HCT116 (cell line): ENCODE measurements at regions not wholly inside any gene's neighbourhood (a gene's known extent, or its start where the extent isn't known, plus 50 kb on each side); places are given as distances from the start of the nearest gene placed in this dataset.

Source experiments
- ATAC-seq: fragments of 200-7000 bp; cut with Tn5 transposase; 2 replicates; pipeline ENCODE4 v1.9.1; 2020; ENCODE audit warnings: mild to moderate bottlenecking, moderate library complexity
- BruUV-seq: library from RNA; stranded (reverse); fragments of 400-500 nt; replicated peaks from 2 replicates; lab custom pipeline; 2021; lab: Mats Ljungman, UMichigan
- CTCF ChIA-PET: fragments of 300-600 bp; sonication (Branson Sonifier 250); formaldehyde crosslinking; loops from one replicate; lab custom pipeline; 2021; ENCODE audit warnings: antibody characterized with exemption; lab: Charles Lee
- POLR2A ChIA-PET: fragments of 300-600, 350-600 bp; sonication (Branson Sonifier 250); formaldehyde crosslinking; loops from one replicate; lab custom pipeline; 2021; ENCODE audit warnings: antibody characterized with exemption; lab: Charles Lee
- RAD21 ChIA-PET, 2 experiments: fragments of 300-600 bp; sonication (Branson Sonifier 250); formaldehyde crosslinking; loops; one replicate each; lab custom pipeline; 2023; ENCODE audit warnings: low total read pairs in 2 of 2; ENCODE audit not compliant: uncharacterized antibody in 2 of 2, unreplicated experiment in 2 of 2, low non-redundant PET in 1 of 2; lab: Charles Lee
- DNase-seq: peaks from one replicate; pipeline ENCODE4 v3.0.0-alpha.2; 2010; ENCODE audit warnings: low read depth, low spot score
- H2AFZ ChIP-seq: fragments of 200-600 bp; shearing (Covaris generic), sonication (generic); 2 replicates; pipeline ENCODE4 v1.6.1; 2017; ENCODE audit warnings: low read depth, mixed run types, mixed read lengths, antibody characterized with exemption, low read length; ENCODE audit not compliant: poor library complexity, severe bottlenecking
- H3K27ac ChIP-seq: 2 replicates; pipeline ENCODE4 v1.5.1; 2012; ENCODE audit warnings: low read depth, low read length
- H3K27me3 ChIP-seq: fragments of 200-600 bp; sonication (generic); 2 replicates; pipeline ENCODE4 v1.6.1; 2016; ENCODE audit warnings: mixed run types, low read length, mixed read lengths; ENCODE audit not compliant: insufficient read depth
- H3K36me3 ChIP-seq, 2 experiments: fragments of 200-500 bp in 1 of 2; fragments of 200-600 bp in 1 of 2; sonication (Bioruptor generic) in 1 of 2; sonication (generic) in 1 of 2; 2 replicates each; pipeline versions ENCODE4 v1.5.1 to v1.6.1; 2014 to 2016; ENCODE audit warnings: low read length in 2 of 2, inconsistent platforms in 1 of 2, mixed read lengths in 1 of 2, mixed run types in 1 of 2; ENCODE audit not compliant: insufficient read depth in 2 of 2, control insufficient read depth in 1 of 2
- H3K4me1 ChIP-seq, 2 experiments: fragments of 200-600 bp in 1 of 2; sonication (generic) in 1 of 2; 2 replicates each; pipeline versions ENCODE4 v1.5.1 to v1.6.1; 2012 to 2017; ENCODE audit warnings: low read length in 2 of 2, inconsistent platforms in 1 of 2, mild to moderate bottlenecking in 1 of 2, mixed read lengths in 1 of 2, mixed run types in 1 of 2, moderate library complexity in 1 of 2; ENCODE audit not compliant: insufficient read depth in 2 of 2, control insufficient read depth in 1 of 2
- H3K4me2 ChIP-seq: fragments of 200-600 bp; sonication (generic); 2 replicates; pipeline ENCODE4 v1.6.1; 2017; ENCODE audit warnings: mixed run types, low read length, mixed read lengths
- H3K4me3 ChIP-seq, 2 experiments: fragments of 200-600 bp in 1 of 2; sonication (generic) in 1 of 2; replicated peaks in 1 of 2; 2 replicates each; pipeline ENCODE4 v1.5.1; 2011 to 2016; ENCODE audit warnings: low read length in 2 of 2, control low read depth in 1 of 2, low read depth in 1 of 2, mild to moderate bottlenecking in 1 of 2, mixed read lengths in 1 of 2, mixed run types in 1 of 2
- H3K79me2 ChIP-seq: fragments of 200-600 bp; sonication (generic); 2 replicates; pipeline ENCODE4 v1.6.1; 2017; ENCODE audit warnings: mild to moderate bottlenecking, mixed run types, low read length, moderate library complexity, mixed read lengths; ENCODE audit not compliant: insufficient read depth
- H3K9ac ChIP-seq: fragments of 200-600 bp; sonication (generic); 2 replicates; pipeline ENCODE4 v1.6.1; 2016; ENCODE audit warnings: low read length, mixed read lengths
- H3K9me2 ChIP-seq: fragments of 200-600 bp; sonication (generic), shearing (Covaris generic); 2 replicates; pipeline ENCODE4 v1.6.1; 2017; ENCODE audit warnings: mixed run types, mild to moderate bottlenecking, moderate library complexity; ENCODE audit not compliant: insufficient read depth
- H3K9me3 ChIP-seq, 2 experiments: fragments of 200-500 bp in 1 of 2; fragments of 200-600 bp in 1 of 2; sonication (Bioruptor generic) in 1 of 2; sonication (generic) in 1 of 2; 2 replicates each; pipeline ENCODE4 v1.6.1; 2014 to 2017; ENCODE audit warnings: low read length in 2 of 2, mixed read lengths in 2 of 2, inconsistent platforms in 1 of 2, low read depth in 1 of 2, mild to moderate bottlenecking in 1 of 2, mixed run types in 1 of 2, moderate library complexity in 1 of 2; ENCODE audit not compliant: control insufficient read depth in 1 of 2, insufficient read depth in 1 of 2
- H4K20me1 ChIP-seq: fragments of 200-600 bp; sonication (generic), shearing (Covaris generic); 2 replicates; pipeline ENCODE4 v1.6.1; 2017; ENCODE audit warnings: mixed run types, mild to moderate bottlenecking, moderate library complexity; ENCODE audit not compliant: insufficient read depth
- ATF3 ChIP-seq: IDR thresholded peaks from 2 replicates; pipeline ENCODE4 v1.6.1; 2012
- CBX3 ChIP-seq: IDR thresholded peaks from 2 replicates; pipeline ENCODE4 v1.6.1; 2012; ENCODE audit warnings: low read depth
- CEBPB ChIP-seq: IDR thresholded peaks from 2 replicates; pipeline ENCODE4 v1.6.1; 2012; ENCODE audit warnings: low read depth
- CTCF ChIP-seq, 3 experiments: fragments of 200-600 bp in 1 of 3; sonication (generic) in 1 of 3; IDR thresholded peaks in 2 of 3; conservative IDR thresholded peaks in 1 of 3; 2 replicates each; pipeline ENCODE4 v1.5.1; 2012 to 2017; ENCODE audit warnings: low read depth in 2 of 3, low read length in 2 of 3, antibody characterized with exemption in 1 of 3, borderline replicate concordance in 1 of 3, control low read depth in 1 of 3, mild to moderate bottlenecking in 1 of 3, mixed read lengths in 1 of 3, mixed run types in 1 of 3, moderate library complexity in 1 of 3; ENCODE audit not compliant: insufficient read depth in 1 of 3
- EGR1 ChIP-seq: IDR thresholded peaks from 2 replicates; pipeline ENCODE4 v1.6.1; 2012; ENCODE audit warnings: low read depth
- ELF1 ChIP-seq: IDR thresholded peaks from 2 replicates; pipeline ENCODE4 v1.6.1; 2012; ENCODE audit warnings: low read depth, borderline replicate concordance
- EZH2phosphoT487 ChIP-seq: fragments of 200-600 bp; IDR thresholded peaks from 2 replicates; pipeline ENCODE4 v1.6.1; 2018; ENCODE audit warnings: antibody characterized with exemption, borderline replicate concordance
- FOSL1 ChIP-seq: IDR thresholded peaks from 2 replicates; pipeline ENCODE4 v1.6.1; 2012; ENCODE audit warnings: low read depth
- JUND ChIP-seq: IDR thresholded peaks from 2 replicates; pipeline ENCODE4 v1.6.1; 2012
- POLR2A ChIP-seq: IDR thresholded peaks from 2 replicates; pipeline ENCODE4 v1.7.0; 2011; ENCODE audit warnings: borderline replicate concordance; ENCODE audit not compliant: insufficient read depth, insufficient read length; ENCODE audit errors: extremely low read depth
- POLR2AphosphoS5 ChIP-seq: IDR thresholded peaks from 2 replicates; pipeline ENCODE4 v1.6.1; 2011; ENCODE audit warnings: mild to moderate bottlenecking, low read depth, low read length, moderate library complexity
- RAD21 ChIP-seq: IDR thresholded peaks from 2 replicates; pipeline ENCODE4 v1.6.1; 2012; ENCODE audit warnings: low read depth, mild to moderate bottlenecking
- REST ChIP-seq: IDR thresholded peaks from 2 replicates; pipeline ENCODE4 v1.6.1; 2012; ENCODE audit warnings: low read depth
- SP1 ChIP-seq: IDR thresholded peaks from 2 replicates; pipeline ENCODE4 v1.6.1; 2012; ENCODE audit warnings: low read depth
- TCF7L2 ChIP-seq: IDR thresholded peaks from 2 replicates; pipeline ENCODE4 v1.7.0; 2011; ENCODE audit warnings: borderline replicate concordance, inconsistent platforms; ENCODE audit not compliant: insufficient read depth, insufficient read length; ENCODE audit errors: extremely low read depth
- YY1 ChIP-seq: IDR thresholded peaks from 2 replicates; pipeline ENCODE4 v1.6.1; 2011; ENCODE audit warnings: low read length, low read depth, moderate library complexity, mild to moderate bottlenecking; ENCODE audit not compliant: insufficient replicate concordance; ENCODE audit errors: extremely low read depth
- ZFX ChIP-seq: fragments of 450-650 bp; IDR thresholded peaks from 2 replicates; pipeline ENCODE4 v1.6.1; 2017
- ZNF274 ChIP-seq: fragments of 200-500 bp; sonication (Bioruptor generic); IDR thresholded peaks from 2 replicates; pipeline ENCODE4 v1.6.1; 2014; ENCODE audit warnings: mild to moderate bottlenecking, low read depth, low read length, inconsistent platforms
- intact Hi-C: fragments of 100-400 bp; cut with micrococcal nuclease; formaldehyde crosslinking; loops from 2 replicates; pipeline ENCODE4 v1.10.0; 2022

GRCh38 chr1:25021591-25022215 is 91.6 kb upstream of the RUNX3 start:
- H3K4me3 ChIP-seq, result no peak overlapping the region
- H3K27me3 ChIP-seq, result no peaks in the 10 kb centered on the region
- no peak overlapping the region for H2AFZ ChIP-seq
- ChIA-PET RAD21 (no interaction called here), POLR2A (no interaction called here), CTCF (interaction anchor here (1.1 kb wide), 1 partner anchor 16 kb away, joined by 3 read pairs; no protein-coding TSS in a partner anchor)
- DNase-seq, result no peak
- peak overlapping the region; percentile 76; the same call in 1 of the 2 replicates for H3K4me2 ChIP-seq
- TF ChIP-seq CBX3 (no peak), POLR2AphosphoS5 (no peak), EGR1 (no peak), YY1 (no peak), ZFX (no peak), POLR2A (no peak), JUND (no peak), ZNF274 (no peak), CTCF (IDR thresholded peaks at IDR 0.05 in 2 of 3, conservative IDR thresholded peaks at IDR 0.05 in 1 of 3; ENCODE audit: borderline replicate concordance in 1 of 3, insufficient read depth in 1 of 3, low read depth in 2 of 3, low read length in 2 of 3) (no peak), ATF3 (no peak), RAD21 (no peak), TCF7L2 (no peak), EZH2phosphoT487 (no peak), SP1 (no peak), FOSL1 (no peak), REST (no peak), CEBPB (no peak), ELF1 (no peak)
- no peaks in the 10 kb centered on the region for H3K9me3 ChIP-seq
- ATAC-seq, result no peak
- intact Hi-C loops, result no loop called here
- H3K79me2 ChIP-seq, result no peaks in the 10 kb centered on the region
- H3K27ac ChIP-seq, result no peak overlapping the region
- H3K9me2 ChIP-seq, result no peaks in the 10 kb centered on the region
- no peaks in the 10 kb centered on the region for H3K36me3 ChIP-seq
- no peak overlapping the region for H3K9ac ChIP-seq
- no TSS peak for BruUV-seq
- H3K4me1 ChIP-seq, result peaks cover 12 to 32% of the 10 kb centered on the region in 2 experiments
- H4K20me1 ChIP-seq, result no peaks in the 10 kb centered on the region
